SK-N-SH (cell line): ENCODE measurements at regions not wholly inside any gene's neighbourhood (a gene's known extent, or its start where the extent isn't known, plus 50 kb on each side); places are given as distances from the start of the nearest gene placed in this dataset.

Source experiments
- CTCF ChIA-PET: fragments of 300-600, 350-600 bp; formaldehyde crosslinking; extraction: SDS; loops from one replicate; lab custom pipeline; 2021; lab: Yijun Ruan, JAX
- POLR2A ChIA-PET: fragments of 350-600 bp; sonication (Branson Sonifier 250); formaldehyde crosslinking; extraction: SDS; loops from one replicate; lab custom pipeline; 2020; ENCODE audit warnings: antibody characterized with exemption, inconsistent platforms; lab: Yijun Ruan, JAX
- DNase-seq: peaks from one replicate; pipeline ENCODE4 v3.0.0; 2012
- H2AFZ ChIP-seq: fragments of 200-600 bp; sonication (generic); 2 replicates; pipeline ENCODE4 v1.8.1; 2016; ENCODE audit warnings: antibody characterized with exemption, mild to moderate bottlenecking, low read depth
- H3F3A ChIP-seq: fragments of 200-600 bp; sonication (generic); replicated peaks from 2 replicates; pipeline ENCODE3; 2016; ENCODE audit warnings: antibody characterized with exemption, mild to moderate bottlenecking; ENCODE audit not compliant: insufficient read depth
- H3K27ac ChIP-seq, 2 experiments: fragments of 200-500 bp in 1 of 2; fragments of 200-600 bp in 1 of 2; sonication (Bioruptor generic) in 1 of 2; sonication (generic), shearing (Covaris generic) in 1 of 2; 2 replicates each; pipeline versions ENCODE4 v1.5.1 to v1.6.1; 2014 to 2016; ENCODE audit warnings: low read depth in 2 of 2, inconsistent platforms in 1 of 2, low read length in 1 of 2, mild to moderate bottlenecking in 1 of 2, mixed read lengths in 1 of 2
- H3K27me3 ChIP-seq: fragments of 200-600 bp; sonication (generic), shearing (Covaris generic); 2 replicates; pipeline ENCODE4 v1.6.1; 2016; ENCODE audit warnings: mixed run types; ENCODE audit not compliant: insufficient read depth
- H3K36me3 ChIP-seq, 2 experiments: fragments of 200-500 bp in 1 of 2; fragments of 200-600 bp in 1 of 2; sonication (Bioruptor generic) in 1 of 2; sonication (generic) in 1 of 2; replicated peaks in 1 of 2; 2 replicates each; pipeline versions ENCODE3 to v1.5.1; 2014 to 2016; ENCODE audit warnings: low read length in 1 of 2, mild to moderate bottlenecking in 1 of 2; ENCODE audit not compliant: insufficient read depth in 2 of 2, control insufficient read depth in 1 of 2
- H3K4me1 ChIP-seq, 2 experiments: fragments of 200-500 bp in 1 of 2; fragments of 200-600 bp in 1 of 2; sonication (Bioruptor generic) in 1 of 2; sonication (generic), shearing (Covaris generic) in 1 of 2; 2 replicates each; pipeline versions ENCODE4 v1.5.1 to v1.6.1; 2014 to 2016; ENCODE audit warnings: low read depth in 1 of 2, low read length in 1 of 2, mixed run types in 1 of 2; ENCODE audit not compliant: insufficient read depth in 2 of 2, control insufficient read depth in 1 of 2
- H3K4me2 ChIP-seq: fragments of 200-600 bp; sonication (generic), shearing (Covaris generic); 2 replicates; pipeline ENCODE4 v1.6.1; 2017; ENCODE audit warnings: mixed run types
- H3K4me3 ChIP-seq, 2 experiments: fragments of 200-500 bp in 1 of 2; fragments of 200-600 bp in 1 of 2; sonication (Bioruptor generic) in 1 of 2; sonication (generic), shearing (Covaris generic) in 1 of 2; 2 replicates each; pipeline versions ENCODE4 v1.5.1 to v1.8.1; 2014 to 2016; ENCODE audit warnings: low read depth in 2 of 2, inconsistent platforms in 1 of 2, low read length in 1 of 2, mild to moderate bottlenecking in 1 of 2, mixed read lengths in 1 of 2, moderate library complexity in 1 of 2
- H3K79me2 ChIP-seq: fragments of 200-600 bp; sonication (generic); 2 replicates; pipeline ENCODE4 v1.8.1; 2017; ENCODE audit warnings: mild to moderate bottlenecking; ENCODE audit not compliant: insufficient read depth
- H3K9ac ChIP-seq: fragments of 200-600 bp; sonication (generic); 2 replicates; pipeline ENCODE4 v1.6.1; 2017; ENCODE audit warnings: mixed run types
- H3K9me2 ChIP-seq: fragments of 200-600 bp; sonication (generic); 2 replicates; pipeline ENCODE4 v1.6.1; 2017; ENCODE audit warnings: mixed run types
- H3K9me3 ChIP-seq: fragments of 200-600 bp; sonication (generic); 2 replicates; pipeline ENCODE4 v1.6.1; 2017; ENCODE audit warnings: mixed run types, mild to moderate bottlenecking, moderate library complexity
- H4K20me1 ChIP-seq: fragments of 200-600 bp; sonication (generic); 2 replicates; pipeline ENCODE4 v1.6.1; 2017; ENCODE audit warnings: mild to moderate bottlenecking, mixed run types; ENCODE audit not compliant: insufficient read depth
- CHD2 ChIP-seq: fragments of 150-350 bp; IDR thresholded peaks from 2 replicates; pipeline ENCODE4 v1.6.1; 2018; ENCODE audit warnings: low read length; ENCODE audit not compliant: partially characterized antibody
- GABPA ChIP-seq: IDR thresholded peaks from 2 replicates; pipeline ENCODE4 v1.4.0; 2012; ENCODE audit warnings: low read depth, mild to moderate bottlenecking
- GATA2 ChIP-seq: sonication (generic); formaldehyde crosslinking; IDR thresholded peaks from 2 replicates; pipeline ENCODE4 v1.5.0; 2020; ENCODE audit warnings: mild to moderate bottlenecking, missing genetic modification reagents
- JUND ChIP-seq: IDR thresholded peaks from 2 replicates; pipeline ENCODE4 v1.4.0; 2012
- MEF2A ChIP-seq: IDR thresholded peaks from 2 replicates; pipeline ENCODE4 v1.4.0; 2012; ENCODE audit warnings: low read depth, borderline replicate concordance
- MXI1 ChIP-seq: IDR thresholded peaks from 2 replicates; pipeline ENCODE4 v1.6.1; 2012; ENCODE audit warnings: mild to moderate bottlenecking, low read depth, low read length, improper control_type of control experiment
- NFIC ChIP-seq: IDR thresholded peaks from 2 replicates; pipeline ENCODE4 v1.4.0; 2012; ENCODE audit warnings: borderline replicate concordance
- NRF1 ChIP-seq: IDR thresholded peaks from 2 replicates; pipeline ENCODE4 v1.6.1; 2012; ENCODE audit warnings: low read depth, mild to moderate bottlenecking, low read length
- RCOR1 ChIP-seq: fragments of 150-350 bp; IDR thresholded peaks from 2 replicates; pipeline ENCODE4 v1.6.1; 2017; ENCODE audit warnings: antibody characterized with exemption, low read length
- REST ChIP-seq: IDR thresholded peaks from 2 replicates; pipeline ENCODE4 v1.6.1; 2012; ENCODE audit warnings: mild to moderate bottlenecking, low read depth, low read length, moderate library complexity
- RXRA ChIP-seq: IDR thresholded peaks from 2 replicates; pipeline ENCODE4 v1.4.0; 2012; ENCODE audit warnings: low read depth, mild to moderate bottlenecking, borderline replicate concordance
- SIN3A ChIP-seq: IDR thresholded peaks from 2 replicates; pipeline ENCODE4 v1.6.1; 2012; ENCODE audit warnings: low read depth, mild to moderate bottlenecking, low read length, moderate library complexity, borderline replicate concordance
- SMC3 ChIP-seq: IDR thresholded peaks from 2 replicates; pipeline ENCODE4 v1.6.1; 2012; ENCODE audit warnings: low read depth, low read length, improper control_type of control experiment
- USF2 ChIP-seq: fragments of 150-350 bp; IDR thresholded peaks from 2 replicates; pipeline ENCODE4 v1.6.1; 2017; ENCODE audit warnings: antibody characterized with exemption, low read length, low read depth, borderline replicate concordance
- YY1 ChIP-seq: IDR thresholded peaks from 2 replicates; pipeline ENCODE4 v1.4.0; 2012; ENCODE audit warnings: low read depth, mild to moderate bottlenecking
- WGBS: methylation state at CpG from one replicate; pipeline ENCODE4 v1.1.6; 2017; ENCODE audit warnings: low lambda C conversion rate; 5-methylcytosine and 5-hydroxymethylcytosine counted together
- TF ChIP-seq, protein P1 (sequence below): IDR thresholded peaks from 2 replicates; pipeline ENCODE4; 2012
- TF ChIP-seq, protein P2 (sequence below): IDR thresholded peaks from 2 replicates; pipeline ENCODE4 v1.4.0; 2012; ENCODE audit warnings: low read depth, borderline replicate concordance
- TF ChIP-seq, protein P3 (sequence below): IDR thresholded peaks from 2 replicates; pipeline ENCODE4 v1.4.0; 2012; ENCODE audit warnings: low read depth, borderline replicate concordance
- TF ChIP-seq, protein P4 (sequence below): fragments of 200-600 bp; sonication (generic); IDR thresholded peaks from 2 replicates; pipeline ENCODE4 v1.6.1; 2017; ENCODE audit warnings: antibody characterized with exemption, mild to moderate bottlenecking, moderate library complexity

GRCh38 chr1:5435414-5435813, 556.8 kb downstream of the NPHP4 start:
- ChIA-PET POLR2A (no interaction called here), CTCF (interaction anchor here (0.7 to 3.1 kb wide), 6 partner anchors 11 to 452 kb away, joined by 3 to 17 read pairs (median 3); no protein-coding TSS in a partner anchor)
- H3K9me3 ChIP-seq: no peaks in the 10 kb centered on the region
- H3K79me2 ChIP-seq: no peaks in the 10 kb centered on the region
- H3K36me3 ChIP-seq: no peaks in the 10 kb centered on the region
- no peak overlapping the region for H3K4me2 ChIP-seq
- no peaks in the 10 kb centered on the region for H3K27me3 ChIP-seq
- no peak overlapping the region for H2AFZ ChIP-seq
- WGBS: 27% methylated on average over 6 of the region's 6 CpGs
- no peaks in the 10 kb centered on the region for H4K20me1 ChIP-seq
- H3K9ac ChIP-seq: no peak overlapping the region
- TF ChIP-seq RXRA: no peak
- no peak for TF ChIP-seq SIN3A
- TF ChIP-seq, protein P1, sequence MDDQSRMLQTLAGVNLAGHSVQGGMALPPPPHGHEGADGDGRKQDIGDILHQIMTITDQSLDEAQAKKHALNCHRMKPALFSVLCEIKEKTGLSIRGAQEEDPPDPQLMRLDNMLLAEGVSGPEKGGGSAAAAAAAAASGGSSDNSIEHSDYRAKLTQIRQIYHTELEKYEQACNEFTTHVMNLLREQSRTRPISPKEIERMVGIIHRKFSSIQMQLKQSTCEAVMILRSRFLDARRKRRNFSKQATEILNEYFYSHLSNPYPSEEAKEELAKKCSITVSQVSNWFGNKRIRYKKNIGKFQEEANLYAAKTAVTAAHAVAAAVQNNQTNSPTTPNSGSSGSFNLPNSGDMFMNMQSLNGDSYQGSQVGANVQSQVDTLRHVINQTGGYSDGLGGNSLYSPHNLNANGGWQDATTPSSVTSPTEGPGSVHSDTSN: no peak
- TF ChIP-seq GABPA: no peak
- no peak for TF ChIP-seq USF2
- TF ChIP-seq MEF2A: no peak
- TF ChIP-seq YY1: no peak
- TF ChIP-seq GATA2 (CRISPR knock-in tag): no peak
- TF ChIP-seq NFIC: no peak
- TF ChIP-seq, protein P2, sequence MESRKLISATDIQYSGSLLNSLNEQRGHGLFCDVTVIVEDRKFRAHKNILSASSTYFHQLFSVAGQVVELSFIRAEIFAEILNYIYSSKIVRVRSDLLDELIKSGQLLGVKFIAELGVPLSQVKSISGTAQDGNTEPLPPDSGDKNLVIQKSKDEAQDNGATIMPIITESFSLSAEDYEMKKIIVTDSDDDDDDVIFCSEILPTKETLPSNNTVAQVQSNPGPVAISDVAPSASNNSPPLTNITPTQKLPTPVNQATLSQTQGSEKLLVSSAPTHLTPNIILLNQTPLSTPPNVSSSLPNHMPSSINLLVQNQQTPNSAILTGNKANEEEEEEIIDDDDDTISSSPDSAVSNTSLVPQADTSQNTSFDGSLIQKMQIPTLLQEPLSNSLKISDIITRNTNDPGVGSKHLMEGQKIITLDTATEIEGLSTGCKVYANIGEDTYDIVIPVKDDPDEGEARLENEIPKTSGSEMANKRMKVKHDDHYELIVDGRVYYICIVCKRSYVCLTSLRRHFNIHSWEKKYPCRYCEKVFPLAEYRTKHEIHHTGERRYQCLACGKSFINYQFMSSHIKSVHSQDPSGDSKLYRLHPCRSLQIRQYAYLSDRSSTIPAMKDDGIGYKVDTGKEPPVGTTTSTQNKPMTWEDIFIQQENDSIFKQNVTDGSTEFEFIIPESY: no peak
- TF ChIP-seq REST: no peak
- TF ChIP-seq, protein P3, sequence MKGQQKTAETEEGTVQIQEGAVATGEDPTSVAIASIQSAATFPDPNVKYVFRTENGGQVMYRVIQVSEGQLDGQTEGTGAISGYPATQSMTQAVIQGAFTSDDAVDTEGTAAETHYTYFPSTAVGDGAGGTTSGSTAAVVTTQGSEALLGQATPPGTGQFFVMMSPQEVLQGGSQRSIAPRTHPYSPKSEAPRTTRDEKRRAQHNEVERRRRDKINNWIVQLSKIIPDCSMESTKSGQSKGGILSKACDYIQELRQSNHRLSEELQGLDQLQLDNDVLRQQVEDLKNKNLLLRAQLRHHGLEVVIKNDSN: no peak
- no peak for TF ChIP-seq JUND
- TF ChIP-seq, protein P4, sequence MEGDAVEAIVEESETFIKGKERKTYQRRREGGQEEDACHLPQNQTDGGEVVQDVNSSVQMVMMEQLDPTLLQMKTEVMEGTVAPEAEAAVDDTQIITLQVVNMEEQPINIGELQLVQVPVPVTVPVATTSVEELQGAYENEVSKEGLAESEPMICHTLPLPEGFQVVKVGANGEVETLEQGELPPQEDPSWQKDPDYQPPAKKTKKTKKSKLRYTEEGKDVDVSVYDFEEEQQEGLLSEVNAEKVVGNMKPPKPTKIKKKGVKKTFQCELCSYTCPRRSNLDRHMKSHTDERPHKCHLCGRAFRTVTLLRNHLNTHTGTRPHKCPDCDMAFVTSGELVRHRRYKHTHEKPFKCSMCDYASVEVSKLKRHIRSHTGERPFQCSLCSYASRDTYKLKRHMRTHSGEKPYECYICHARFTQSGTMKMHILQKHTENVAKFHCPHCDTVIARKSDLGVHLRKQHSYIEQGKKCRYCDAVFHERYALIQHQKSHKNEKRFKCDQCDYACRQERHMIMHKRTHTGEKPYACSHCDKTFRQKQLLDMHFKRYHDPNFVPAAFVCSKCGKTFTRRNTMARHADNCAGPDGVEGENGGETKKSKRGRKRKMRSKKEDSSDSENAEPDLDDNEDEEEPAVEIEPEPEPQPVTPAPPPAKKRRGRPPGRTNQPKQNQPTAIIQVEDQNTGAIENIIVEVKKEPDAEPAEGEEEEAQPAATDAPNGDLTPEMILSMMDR: no peak
- TF ChIP-seq NRF1: no peak
- no peak for TF ChIP-seq SMC3
- no peak for TF ChIP-seq MXI1
- TF ChIP-seq CHD2: no peak
- no peak for TF ChIP-seq RCOR1
- H3F3A ChIP-seq: no peaks in the 10 kb centered on the region
- DNase-seq: no peak
- H3K9me2 ChIP-seq: no peaks in the 10 kb centered on the region
- no peak overlapping the region; a peak in 1 of 4 replicates for H3K27ac ChIP-seq
- peaks cover 0 to 22% of the 10 kb centered on the region in 2 experiments; a peak in 1 of 4 replicates for H3K4me1 ChIP-seq
- H3K4me3 ChIP-seq: no peak overlapping the region
